Natural killer cell (primary cell): ENCODE measurements at regions not wholly inside any gene's neighbourhood (a gene's known extent, or its start where the extent isn't known, plus 50 kb on each side); places are given as distances from the start of the nearest gene placed in this dataset.

Source experiments
- ATAC-seq, 3 donors: fragments of 150-1000 bp in 2 of 3; fragments of 200-7000 bp in 1 of 3; cut with Tn5 transposase; 1 replicate in 1 of 3; 2 replicates in 2 of 3; pipeline ENCODE4 v1.10.0; 2021; ENCODE audit warnings: mild to moderate bottlenecking in 2 of 3, moderate library complexity in 2 of 3
- DNase-seq, 2 donors: peaks; one replicate each; pipeline versions ENCODE4 v3.0.0 to v3.0.0-alpha.2; 2013 to 2021; ENCODE audit warnings: mixed read lengths in 1 of 2
- H3K27ac ChIP-seq: one replicate; pipeline ENCODE4 v1.5.1; 2013; ENCODE audit warnings: mild to moderate bottlenecking, low read length
- H3K27me3 ChIP-seq: one replicate; pipeline ENCODE4 v1.6.1; 2013; ENCODE audit warnings: low read length; ENCODE audit not compliant: control insufficient read depth, insufficient read depth
- H3K36me3 ChIP-seq: one replicate; pipeline ENCODE4 v1.6.1; 2013; ENCODE audit warnings: low read length; ENCODE audit not compliant: control insufficient read depth, insufficient read depth
- H3K4me1 ChIP-seq: one replicate; pipeline ENCODE4 v1.6.1; 2013; ENCODE audit warnings: low read length; ENCODE audit not compliant: control insufficient read depth, insufficient read depth
- H3K4me3 ChIP-seq: one replicate; pipeline ENCODE4 v1.5.1; 2013; ENCODE audit warnings: low read length
- H3K9me3 ChIP-seq: one replicate; pipeline ENCODE4 v1.6.1; 2013; ENCODE audit warnings: low read length; ENCODE audit not compliant: control insufficient read depth, insufficient read depth
- H3K27ac Mint-ChIP-seq, 2 donors: one replicate each; pipeline ENCODE4 v1.8.0; 2022; ENCODE audit warnings: mild to moderate bottlenecking in 2 of 2, mixed read lengths in 2 of 2, moderate library complexity in 1 of 2
- H3K27me3 Mint-ChIP-seq, 2 donors: one replicate each; pipeline ENCODE4 v1.8.0; 2022; ENCODE audit warnings: low read depth in 2 of 2, mixed read lengths in 2 of 2
- H3K36me3 Mint-ChIP-seq: one replicate; pipeline ENCODE4 v1.8.0; 2022; ENCODE audit warnings: mixed read lengths
- H3K4me1 Mint-ChIP-seq, 2 donors: one replicate each; pipeline ENCODE4 v1.8.0; 2022; ENCODE audit warnings: mixed read lengths in 2 of 2
- H3K4me3 Mint-ChIP-seq: one replicate; pipeline ENCODE4 v1.8.0; 2022; ENCODE audit warnings: mild to moderate bottlenecking, moderate library complexity, mixed read lengths
- H3K9me3 Mint-ChIP-seq, 2 donors: one replicate each; pipeline ENCODE4 v1.8.0; 2022; ENCODE audit warnings: mixed read lengths in 2 of 2
- WGBS: methylation state at CpG from one replicate; pipeline ENCODE4 v1.1.7; 2013; ENCODE audit warnings: missing lambda C conversion rate; ENCODE audit not compliant: insufficient coverage; 5-methylcytosine and 5-hydroxymethylcytosine counted together
- intact Hi-C: fragments of 100-400 bp; cut with micrococcal nuclease; formaldehyde crosslinking; loops from one replicate; pipeline ENCODE4 v1.14.2; 2022
- TF ChIP-seq, protein P1 (sequence below): fragments of 200-600 bp; IDR thresholded peaks from one replicate; pipeline ENCODE4 v1.8.0; 2022; ENCODE audit warnings: antibody characterized with exemption

DNA sequence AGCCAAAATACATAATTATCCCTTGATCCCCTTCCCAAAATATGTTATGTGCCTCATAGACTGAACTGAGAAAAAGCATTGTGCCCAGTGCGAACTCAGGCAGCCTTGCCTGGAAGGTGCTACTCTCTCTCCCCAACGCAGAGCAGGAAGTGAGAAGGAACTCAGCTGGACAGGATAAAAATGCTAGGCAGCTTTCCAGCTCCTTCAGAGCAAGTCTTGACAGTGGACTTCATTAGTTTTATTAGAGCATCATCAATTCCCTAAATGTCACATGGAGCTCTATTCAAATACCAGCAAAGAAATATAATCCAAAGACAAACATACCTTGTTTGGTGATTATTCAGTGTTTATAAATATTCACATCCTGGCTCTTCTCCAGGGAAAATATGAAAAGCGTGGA lies 202.4 kb downstream of the RFC3 start:
- TF ChIP-seq, protein P1, sequence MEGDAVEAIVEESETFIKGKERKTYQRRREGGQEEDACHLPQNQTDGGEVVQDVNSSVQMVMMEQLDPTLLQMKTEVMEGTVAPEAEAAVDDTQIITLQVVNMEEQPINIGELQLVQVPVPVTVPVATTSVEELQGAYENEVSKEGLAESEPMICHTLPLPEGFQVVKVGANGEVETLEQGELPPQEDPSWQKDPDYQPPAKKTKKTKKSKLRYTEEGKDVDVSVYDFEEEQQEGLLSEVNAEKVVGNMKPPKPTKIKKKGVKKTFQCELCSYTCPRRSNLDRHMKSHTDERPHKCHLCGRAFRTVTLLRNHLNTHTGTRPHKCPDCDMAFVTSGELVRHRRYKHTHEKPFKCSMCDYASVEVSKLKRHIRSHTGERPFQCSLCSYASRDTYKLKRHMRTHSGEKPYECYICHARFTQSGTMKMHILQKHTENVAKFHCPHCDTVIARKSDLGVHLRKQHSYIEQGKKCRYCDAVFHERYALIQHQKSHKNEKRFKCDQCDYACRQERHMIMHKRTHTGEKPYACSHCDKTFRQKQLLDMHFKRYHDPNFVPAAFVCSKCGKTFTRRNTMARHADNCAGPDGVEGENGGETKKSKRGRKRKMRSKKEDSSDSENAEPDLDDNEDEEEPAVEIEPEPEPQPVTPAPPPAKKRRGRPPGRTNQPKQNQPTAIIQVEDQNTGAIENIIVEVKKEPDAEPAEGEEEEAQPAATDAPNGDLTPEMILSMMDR, result no peak
- H3K9me3 Mint-ChIP-seq, result peaks cover 10 to 12% of the 10 kb centered on the region in 2 donors
- Histone ChIP-seq H3K4me3 (no peak overlapping the region), H3K27me3 (no peaks in the 10 kb centered on the region), H3K27ac (no peak overlapping the region), H3K9me3 (no peaks in the 10 kb centered on the region), H3K4me1 (no peaks in the 10 kb centered on the region), H3K36me3 (no peaks in the 10 kb centered on the region)
- DNase-seq (no peak), ATAC-seq (no peak)
- WGBS, result 81% methylated on average over 3 of the region's 3 CpGs
- H3K4me3 Mint-ChIP-seq, result no peak overlapping the region
- no peaks in the 10 kb centered on the region for H3K4me1 Mint-ChIP-seq
- no peaks in the 10 kb centered on the region for H3K27me3 Mint-ChIP-seq
- intact Hi-C loops, result no loop called here
- H3K36me3 Mint-ChIP-seq, result no peaks in the 10 kb centered on the region
- no peak overlapping the region for H3K27ac Mint-ChIP-seq

DNA sequence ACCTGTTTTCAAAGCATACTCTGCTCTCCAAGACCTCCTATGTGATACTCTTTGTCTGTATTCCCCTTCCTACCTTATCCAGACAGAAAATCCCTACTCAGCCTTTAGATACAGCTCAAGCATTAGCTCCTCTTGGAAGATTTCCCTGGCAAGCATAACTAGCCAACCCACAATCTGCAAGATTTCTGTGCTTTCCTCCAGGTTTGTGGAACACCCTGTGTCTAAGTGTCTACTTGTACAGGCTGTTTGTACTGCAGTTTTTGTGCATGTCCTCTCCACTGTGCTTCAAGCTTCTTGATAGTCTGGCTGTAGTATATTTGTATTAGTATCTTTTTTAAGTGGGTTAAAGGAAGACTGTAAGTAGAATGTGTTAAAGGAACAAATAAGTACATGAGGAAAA lies 203.7 kb downstream of the RFC3 start:
- no peak overlapping the region for H3K4me3 ChIP-seq
- Mint-ChIP-seq H3K27ac (no peak overlapping the region), H3K4me3 (no peak overlapping the region), H3K27me3 (no peaks in the 10 kb centered on the region), H3K36me3 (no peaks in the 10 kb centered on the region), H3K9me3 (peaks cover 8 to 14% of the 10 kb centered on the region in 2 donors), H3K4me1 (no peaks in the 10 kb centered on the region)
- TF ChIP-seq, protein P1, result no peak
- ATAC-seq, result no peak
- no peak overlapping the region for H3K27ac ChIP-seq
- DNase-seq, result no peak
- H3K9me3 ChIP-seq, result peaks cover 4% of the 10 kb centered on the region
- no peaks in the 10 kb centered on the region for H3K36me3 ChIP-seq
- H3K27me3 ChIP-seq, result no peaks in the 10 kb centered on the region
- intact Hi-C loops, result no loop called here
- H3K4me1 ChIP-seq, result no peaks in the 10 kb centered on the region

DNA sequence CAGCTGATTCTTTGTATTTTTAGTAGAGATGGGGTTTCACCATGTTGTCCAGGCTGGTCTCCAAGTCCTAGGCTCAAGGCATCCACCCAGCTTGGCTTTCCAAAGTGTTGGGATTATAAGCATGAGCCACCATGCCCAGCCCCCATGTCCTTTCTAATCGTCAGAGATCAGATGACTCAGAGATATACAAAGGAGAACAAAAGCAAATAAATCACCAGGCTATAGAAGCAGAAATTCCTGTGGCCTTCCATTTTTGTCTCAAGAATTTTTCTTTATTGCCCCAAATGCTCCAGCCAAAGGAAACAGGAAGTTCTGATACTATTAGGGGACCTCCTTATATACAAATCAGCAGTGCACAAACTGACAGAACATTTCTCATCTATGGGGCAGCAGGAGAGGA lies 207.8 kb downstream of the RFC3 start:
- Histone ChIP-seq H3K4me3 (no peak overlapping the region), H3K27me3 (no peaks in the 10 kb centered on the region), H3K4me1 (no peaks in the 10 kb centered on the region), H3K36me3 (no peaks in the 10 kb centered on the region), H3K9me3 (peaks cover 11% of the 10 kb centered on the region), H3K27ac (no peak overlapping the region)
- Mint-ChIP-seq H3K4me3 (no peak overlapping the region), H3K27me3 (no peaks in the 10 kb centered on the region), H3K9me3 (peaks cover 16 to 29% of the 10 kb centered on the region in 2 donors), H3K4me1 (no peaks in the 10 kb centered on the region), H3K36me3 (no peaks in the 10 kb centered on the region), H3K27ac (no peak overlapping the region)
- DNase-seq (no peak), ATAC-seq (no peak)
- intact Hi-C loops, result no loop called here
- 47% methylated on average over 1 of the region's 1 CpG for WGBS
- TF ChIP-seq, protein P1, result no peak

DNA sequence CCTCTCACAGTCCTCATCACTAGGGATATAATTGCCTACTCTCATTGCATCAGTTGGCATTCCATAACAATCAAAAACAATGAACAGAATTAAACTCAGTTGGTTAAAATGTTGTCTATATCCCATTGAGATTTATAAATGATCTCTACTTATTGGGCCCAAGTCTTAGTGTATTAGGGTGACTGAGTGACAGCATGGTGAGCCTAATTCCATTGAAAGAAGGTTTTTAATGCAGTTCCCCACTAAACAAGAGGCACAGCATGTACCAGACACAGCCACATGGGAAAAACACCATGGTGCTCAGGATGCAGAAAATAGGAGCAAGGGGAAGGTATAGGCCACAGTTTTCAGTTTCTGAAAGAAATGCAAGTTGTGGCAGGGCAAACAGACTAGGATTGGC lies 208.4 kb downstream of the RFC3 start:
- no peak overlapping the region for H3K27ac ChIP-seq
- H3K4me1 ChIP-seq, result no peaks in the 10 kb centered on the region
- intact Hi-C loops, result no loop called here
- Mint-ChIP-seq H3K36me3 (no peaks in the 10 kb centered on the region), H3K9me3 (peaks cover 16 to 27% of the 10 kb centered on the region in 2 donors), H3K27ac (no peak overlapping the region), H3K4me3 (no peak overlapping the region), H3K27me3 (no peaks in the 10 kb centered on the region), H3K4me1 (no peaks in the 10 kb centered on the region)
- H3K9me3 ChIP-seq, result peaks cover 11% of the 10 kb centered on the region
- DNase-seq (no peak), ATAC-seq (no peak)
- TF ChIP-seq, protein P1, result no peak
- no peak overlapping the region for H3K4me3 ChIP-seq
- H3K27me3 ChIP-seq, result no peaks in the 10 kb centered on the region
- H3K36me3 ChIP-seq, result no peaks in the 10 kb centered on the region
